ENCODE measurements at regions not wholly inside any gene's neighbourhood (a gene's known extent, or its start where the extent isn't known, plus 50 kb on each side); places are given as distances from the start of the nearest gene placed in this dataset.

- DNase-seq, result no peak
These were observed 59.8 kb upstream of the IRS2 start for GRCh38 chr13:109846185-109846584.

GRCh38 chr13:109844396-109844795, 58.0 kb upstream of the IRS2 start:
- DNase-seq, result no peak

- no peak for DNase-seq
These were observed 57.3 kb upstream of the IRS2 start for GRCh38 chr13:109843695-109844094.

- DNase-seq, result no peak
These were observed 56.0 kb upstream of the IRS2 start for GRCh38 chr13:109842212-109842920.

- DNase-seq, result no peak
These were observed 54.5 kb upstream of the IRS2 start for GRCh38 chr13:109840893-109841287.

GRCh38 chr13:109840201-109840892, 54.0 kb upstream of the IRS2 start:
- peak; percentile 12 to 33 for DNase-seq

- no peak for DNase-seq
These were observed 50.5 kb upstream of the IRS2 start for GRCh38 chr13:109836629-109837607.

Data from stimulated activated CD4-positive, alpha-beta T cell treated with anti-CD3 and anti-CD28 coated beads, Interleukin-2, amount 100 ng/mL, for 24 hours (primary cell).